GM13976 (cell line): ENCODE measurements at regions not wholly inside any gene's neighbourhood (a gene's known extent, or its start where the extent isn't known, plus 50 kb on each side); places are given as distances from the start of the nearest gene placed in this dataset.

Experiments used
- DNase-seq: peaks from one replicate; pipeline ENCODE4 v3.0.0; 2012; ENCODE audit warnings: low spot score
- in situ Hi-C: fragments of 300-500 bp; cut with MboI; formaldehyde crosslinking; loops from one replicate; pipeline ENCODE4 v1.12.0; 2022; ENCODE audit warnings: low sequenced_read_pairs, mixed read lengths, inconsistent platforms; ENCODE audit not compliant: unreplicated experiment
- TF ChIP-seq, protein P1 (sequence below): IDR thresholded peaks from 2 replicates; pipeline ENCODE4 v1.5.1; 2012; ENCODE audit warnings: borderline replicate concordance, mild to moderate bottlenecking; ENCODE audit not compliant: insufficient read depth; ENCODE audit errors: extremely low read depth, missing control alignments, control extremely low read depth

GRCh38 chr5:97488126-97488668 is 305.1 kb upstream of the RIOK2 start:
- in situ Hi-C loops = no loop called here
- no peak for DNase-seq
- TF ChIP-seq, protein P1, sequence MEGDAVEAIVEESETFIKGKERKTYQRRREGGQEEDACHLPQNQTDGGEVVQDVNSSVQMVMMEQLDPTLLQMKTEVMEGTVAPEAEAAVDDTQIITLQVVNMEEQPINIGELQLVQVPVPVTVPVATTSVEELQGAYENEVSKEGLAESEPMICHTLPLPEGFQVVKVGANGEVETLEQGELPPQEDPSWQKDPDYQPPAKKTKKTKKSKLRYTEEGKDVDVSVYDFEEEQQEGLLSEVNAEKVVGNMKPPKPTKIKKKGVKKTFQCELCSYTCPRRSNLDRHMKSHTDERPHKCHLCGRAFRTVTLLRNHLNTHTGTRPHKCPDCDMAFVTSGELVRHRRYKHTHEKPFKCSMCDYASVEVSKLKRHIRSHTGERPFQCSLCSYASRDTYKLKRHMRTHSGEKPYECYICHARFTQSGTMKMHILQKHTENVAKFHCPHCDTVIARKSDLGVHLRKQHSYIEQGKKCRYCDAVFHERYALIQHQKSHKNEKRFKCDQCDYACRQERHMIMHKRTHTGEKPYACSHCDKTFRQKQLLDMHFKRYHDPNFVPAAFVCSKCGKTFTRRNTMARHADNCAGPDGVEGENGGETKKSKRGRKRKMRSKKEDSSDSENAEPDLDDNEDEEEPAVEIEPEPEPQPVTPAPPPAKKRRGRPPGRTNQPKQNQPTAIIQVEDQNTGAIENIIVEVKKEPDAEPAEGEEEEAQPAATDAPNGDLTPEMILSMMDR = no peak

GRCh38 chr5:97489010-97489840 is 306.2 kb upstream of the RIOK2 start:
- no peak for DNase-seq
- in situ Hi-C loops = no loop called here
- TF ChIP-seq, protein P1 = no peak

DNA sequence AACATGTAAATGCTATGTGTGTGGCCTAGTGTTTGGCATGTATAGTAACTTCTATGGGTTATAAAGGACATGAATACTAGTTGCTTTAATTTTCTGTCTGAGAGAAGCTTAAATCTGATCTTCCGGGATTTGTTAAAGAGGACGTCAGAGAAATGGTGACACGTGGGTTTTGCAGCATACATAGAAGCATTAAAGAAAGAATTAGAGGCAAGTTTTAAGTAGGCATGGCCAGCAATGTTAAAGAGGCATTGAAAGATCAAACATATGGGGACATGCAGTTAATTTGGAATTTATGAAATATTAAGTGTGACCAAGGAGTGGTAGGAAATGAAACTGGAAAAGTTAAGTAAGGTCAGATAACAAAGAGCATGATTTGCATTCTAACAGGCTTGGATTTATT is 311.4 kb upstream of the RIOK2 start:
- TF ChIP-seq, protein P1 = no peak
- in situ Hi-C loops = no loop called here
- no peak for DNase-seq

GRCh38 chr5:97495301-97495700 is 312.3 kb upstream of the RIOK2 start:
- TF ChIP-seq, protein P1 = no peak
- DNase-seq = no peak
- in situ Hi-C loops = no loop called here

- in situ Hi-C loops = no loop called here
- DNase-seq = no peak
- TF ChIP-seq, protein P1 = no peak
These were observed 313.0 kb upstream of the RIOK2 start for GRCh38 chr5:97496037-97496436.

- DNase-seq = no peak
- TF ChIP-seq, protein P1 = no peak
- in situ Hi-C loops = no loop called here
These were observed 315.6 kb upstream of the RIOK2 start for GRCh38 chr5:97498657-97499056.
